ENCODE measurements at regions not wholly inside any gene's neighbourhood (a gene's known extent, or its start where the extent isn't known, plus 50 kb on each side); places are given as distances from the start of the nearest gene placed in this dataset.

GRCh38 chr15:77759896-77760592 lies 127.3 kb upstream of the LINGO1 start:
- DNase-seq (ENCODE audit: low spot score) = no peak

- no peak for DNase-seq (ENCODE audit: low spot score)
Observed at GRCh38 chr15:77753939-77754338, 121.2 kb upstream of the LINGO1 start.

GRCh38 chr15:77753281-77753873 lies 120.7 kb upstream of the LINGO1 start:
- peak; percentile 65 for DNase-seq (ENCODE audit: low spot score)

GRCh38 chr15:77749998-77750540 lies 117.4 kb upstream of the LINGO1 start:
- no peak for DNase-seq (ENCODE audit: low spot score)

GRCh38 chr15:77749236-77749997 lies 116.7 kb upstream of the LINGO1 start:
- DNase-seq (ENCODE audit: low spot score) = no peak

- DNase-seq (ENCODE audit: low spot score) = no peak
Observed at GRCh38 chr15:77748078-77749064, 115.7 kb upstream of the LINGO1 start.

GRCh38 chr15:77747175-77748077 lies 114.7 kb upstream of the LINGO1 start:
- no peak for DNase-seq (ENCODE audit: low spot score)

- DNase-seq (ENCODE audit: low spot score) = no peak
Observed at GRCh38 chr15:77746254-77747174, 113.8 kb upstream of the LINGO1 start.

GRCh38 chr15:77744398-77744797 lies 111.7 kb upstream of the LINGO1 start:
- no peak for DNase-seq (ENCODE audit: low spot score)

- no peak for DNase-seq (ENCODE audit: low spot score)
Observed at GRCh38 chr15:77742570-77742969, 109.9 kb upstream of the LINGO1 start.

- DNase-seq (ENCODE audit: low spot score) = no peak
Observed at GRCh38 chr15:77742127-77742526, 109.4 kb upstream of the LINGO1 start.

- no peak for DNase-seq (ENCODE audit: low spot score)
Observed at GRCh38 chr15:77741106-77741505, 108.4 kb upstream of the LINGO1 start.

- DNase-seq (ENCODE audit: low spot score) = no peak
Observed at GRCh38 chr15:77739591-77740378, 107.1 kb upstream of the LINGO1 start.

GRCh38 chr15:77738441-77739302 lies 106.0 kb upstream of the LINGO1 start:
- DNase-seq (ENCODE audit: low spot score) = no peak

GRCh38 chr15:77738038-77738370 lies 105.3 kb upstream of the LINGO1 start:
- no peak for DNase-seq (ENCODE audit: low spot score)

- DNase-seq (ENCODE audit: low spot score) = no peak
Observed at GRCh38 chr15:77737238-77738037, 104.7 kb upstream of the LINGO1 start.

- DNase-seq (ENCODE audit: low spot score) = no peak
Observed at GRCh38 chr15:77734306-77734705, 101.6 kb upstream of the LINGO1 start.

Measured in GM03348 (cell line).